ENCODE measurements at regions not wholly inside any gene's neighbourhood (a gene's known extent, or its start where the extent isn't known, plus 50 kb on each side); places are given as distances from the start of the nearest gene placed in this dataset.

- no peak for DNase-seq
- H3K36me3 Mint-ChIP-seq: no peaks in the 10 kb centered on the region
- POLR2A ChIA-PET: no interaction called here
- H3K4me1 Mint-ChIP-seq: no peaks in the 10 kb centered on the region
- no peak for ATAC-seq (ENCODE audit: low read depth)
- no peak overlapping the region for H3K27ac Mint-ChIP-seq
- H3K4me3 Mint-ChIP-seq: no peak overlapping the region
- H3K27me3 Mint-ChIP-seq: peaks cover 6% of the 10 kb centered on the region
- peaks cover 2% of the 10 kb centered on the region for H3K9me3 Mint-ChIP-seq
These were observed 58.0 kb upstream of the SLC7A14 start for GRCh38 chr3:170643831-170644230.

DNA sequence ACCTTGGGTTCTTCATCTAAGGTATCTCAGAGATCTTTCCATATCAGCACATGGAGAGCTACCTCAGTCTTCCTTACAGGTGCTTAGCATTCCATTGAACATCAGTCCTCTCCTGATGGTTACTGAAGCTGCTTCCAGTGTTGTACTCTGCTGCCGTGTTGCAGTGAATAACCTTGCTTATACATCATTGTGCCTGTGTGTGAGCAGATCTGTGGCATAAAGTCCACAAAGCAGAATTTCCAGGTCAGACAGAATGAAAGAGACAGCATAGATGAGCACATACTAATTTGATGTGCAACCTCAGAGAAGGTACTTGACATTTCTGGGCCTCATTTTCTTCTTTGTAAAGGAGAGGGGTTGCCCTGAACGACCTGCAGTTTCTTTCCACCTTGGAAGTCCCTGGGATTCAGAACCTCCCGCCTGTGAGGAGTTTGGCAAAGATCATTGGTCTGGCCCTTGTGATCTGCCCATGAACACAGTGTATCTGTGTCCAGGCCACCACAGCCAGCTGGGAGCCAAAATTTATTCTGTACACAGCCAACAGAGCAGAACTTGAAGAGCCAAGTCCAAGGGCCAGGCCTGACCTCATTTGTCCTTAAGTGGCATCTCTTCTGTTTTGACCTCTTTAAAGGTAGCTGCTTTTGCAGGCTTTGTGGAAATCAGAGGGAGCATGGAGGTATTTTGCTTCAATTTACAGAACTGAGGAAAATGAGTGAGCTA lies 57.2 kb upstream of the SLC7A14 start:
- DNase-seq: no peak
- ATAC-seq (ENCODE audit: low read depth): no peak
- H3K36me3 Mint-ChIP-seq: no peaks in the 10 kb centered on the region
- no peak overlapping the region for H3K4me3 Mint-ChIP-seq
- peaks cover 6% of the 10 kb centered on the region for H3K27me3 Mint-ChIP-seq
- no peak overlapping the region for H3K27ac Mint-ChIP-seq
- no peaks in the 10 kb centered on the region for H3K4me1 Mint-ChIP-seq
- peaks cover 2% of the 10 kb centered on the region for H3K9me3 Mint-ChIP-seq
- POLR2A ChIA-PET: no interaction called here

- POLR2A ChIA-PET: no interaction called here
- no peak overlapping the region for H3K27ac Mint-ChIP-seq
- H3K4me3 Mint-ChIP-seq: no peak overlapping the region
- H3K4me1 Mint-ChIP-seq: no peaks in the 10 kb centered on the region
- H3K27me3 Mint-ChIP-seq: peaks cover 2% of the 10 kb centered on the region
- DNase-seq (no peak), ATAC-seq (ENCODE audit: low read depth) (no peak)
- H3K9me3 Mint-ChIP-seq: no peaks in the 10 kb centered on the region
- H3K36me3 Mint-ChIP-seq: no peaks in the 10 kb centered on the region
These were observed 55.8 kb upstream of the SLC7A14 start for GRCh38 chr3:170641510-170642236.

- no peaks in the 10 kb centered on the region for H3K36me3 Mint-ChIP-seq
- H3K4me1 Mint-ChIP-seq: no peaks in the 10 kb centered on the region
- no peak for DNase-seq
- no peaks in the 10 kb centered on the region for H3K9me3 Mint-ChIP-seq
- POLR2A ChIA-PET: no interaction called here
- no peak for ATAC-seq (ENCODE audit: low read depth)
- peaks cover 2% of the 10 kb centered on the region for H3K27me3 Mint-ChIP-seq
- no peak overlapping the region for H3K4me3 Mint-ChIP-seq
- H3K27ac Mint-ChIP-seq: no peak overlapping the region
These were observed 54.9 kb upstream of the SLC7A14 start for GRCh38 chr3:170640737-170641171.

DNA sequence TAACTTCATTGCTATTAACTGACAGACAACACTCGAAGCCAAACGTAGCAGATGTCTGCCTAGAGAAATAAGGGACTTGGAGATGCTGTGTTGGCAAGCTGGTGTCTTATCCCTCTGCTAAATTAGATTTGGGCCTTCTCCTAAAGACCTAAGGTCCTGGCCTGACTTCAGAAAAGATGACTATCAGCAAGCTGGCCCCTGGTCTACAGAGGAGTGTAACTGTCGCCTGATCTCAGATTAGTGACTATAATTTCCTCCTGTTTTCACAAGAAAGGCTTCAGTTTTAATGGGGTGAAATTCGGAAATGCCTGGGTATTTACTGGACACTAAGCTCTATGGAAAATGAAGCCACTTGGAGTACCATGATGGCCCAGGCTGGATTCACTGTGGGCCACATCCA lies 53.1 kb upstream of the SLC7A14 start:
- DNase-seq: no peak
- Mint-ChIP-seq H3K27ac (no peak overlapping the region), H3K36me3 (no peaks in the 10 kb centered on the region), H3K4me3 (no peak overlapping the region), H3K9me3 (no peaks in the 10 kb centered on the region), H3K27me3 (peaks cover 6% of the 10 kb centered on the region), H3K4me1 (no peaks in the 10 kb centered on the region)
- ATAC-seq (ENCODE audit: low read depth): no peak
- POLR2A ChIA-PET: no interaction called here

DNA sequence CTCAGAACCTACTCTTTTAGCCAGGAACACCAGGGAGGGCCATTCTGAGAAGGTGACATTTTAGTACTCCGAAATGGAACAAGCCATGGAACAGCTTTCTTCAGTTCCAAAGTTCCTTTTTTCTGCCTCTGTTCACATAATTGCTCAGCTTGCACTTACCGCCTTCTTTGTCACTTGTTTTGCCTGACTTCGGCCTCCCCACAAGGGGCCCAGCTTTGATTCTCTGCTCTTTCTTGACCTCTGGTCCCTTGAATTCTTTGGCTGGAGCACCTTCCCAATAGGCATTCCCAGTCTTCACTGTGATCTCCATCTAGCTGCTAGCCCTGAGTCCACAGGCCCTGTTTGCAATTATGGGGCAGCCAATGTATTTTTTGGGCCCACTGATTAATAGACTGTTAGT lies 51.4 kb upstream of the SLC7A14 start:
- ATAC-seq (ENCODE audit: low read depth) (no peak), DNase-seq (no peak)
- H3K4me3 Mint-ChIP-seq: no peak overlapping the region
- POLR2A ChIA-PET: no interaction called here
- no peaks in the 10 kb centered on the region for H3K9me3 Mint-ChIP-seq
- H3K27me3 Mint-ChIP-seq: peaks cover 12% of the 10 kb centered on the region
- H3K36me3 Mint-ChIP-seq: no peaks in the 10 kb centered on the region
- no peaks in the 10 kb centered on the region for H3K4me1 Mint-ChIP-seq
- H3K27ac Mint-ChIP-seq: no peak overlapping the region

GRCh38 chr3:170636400-170636973 lies 50.6 kb upstream of the SLC7A14 start:
- Mint-ChIP-seq H3K4me1 (no peaks in the 10 kb centered on the region), H3K36me3 (no peaks in the 10 kb centered on the region), H3K9me3 (no peaks in the 10 kb centered on the region), H3K27ac (no peak overlapping the region), H3K27me3 (peaks cover 10% of the 10 kb centered on the region), H3K4me3 (no peak overlapping the region)
- ATAC-seq (ENCODE audit: low read depth): no peak
- DNase-seq: no peak
- POLR2A ChIA-PET: no interaction called here
